ENCODE measurements at regions not wholly inside any gene's neighbourhood (a gene's known extent, or its start where the extent isn't known, plus 50 kb on each side); places are given as distances from the start of the nearest gene placed in this dataset.

GRCh38 chr3:194056731-194057415, 79.1 kb upstream of the HES1 start:
- DNase-seq (ENCODE audit: low spot score): no peak
- no peak for TF ChIP-seq CTCF (IDR thresholded peaks at IDR 0.05; ENCODE audit: extremely low read depth, insufficient read depth, missing control alignments)
- in situ Hi-C loops (cut with MboI; ENCODE audit: low pct_unique_long_range_greater_than_20kb, low sequenced_read_pairs, unreplicated experiment): no loop called here

- in situ Hi-C loops (cut with MboI; ENCODE audit: low pct_unique_long_range_greater_than_20kb, low sequenced_read_pairs, unreplicated experiment): no loop called here
- no peak for TF ChIP-seq CTCF (IDR thresholded peaks at IDR 0.05; ENCODE audit: extremely low read depth, insufficient read depth, missing control alignments)
- DNase-seq (ENCODE audit: low spot score): no peak
Observed at GRCh38 chr3:194057570-194058188, 78.3 kb upstream of the HES1 start.

- TF ChIP-seq CTCF (IDR thresholded peaks at IDR 0.05; ENCODE audit: extremely low read depth, insufficient read depth, missing control alignments): no peak
- in situ Hi-C loops (cut with MboI; ENCODE audit: low pct_unique_long_range_greater_than_20kb, low sequenced_read_pairs, unreplicated experiment): no loop called here
- peak; percentile 66 for DNase-seq (ENCODE audit: low spot score)
Observed at GRCh38 chr3:194058189-194058571, 77.8 kb upstream of the HES1 start.

GRCh38 chr3:194058753-194059152, 77.2 kb upstream of the HES1 start:
- no peak for DNase-seq (ENCODE audit: low spot score)
- in situ Hi-C loops (cut with MboI; ENCODE audit: low pct_unique_long_range_greater_than_20kb, low sequenced_read_pairs, unreplicated experiment): no loop called here
- no peak for TF ChIP-seq CTCF (IDR thresholded peaks at IDR 0.05; ENCODE audit: extremely low read depth, insufficient read depth, missing control alignments)

- DNase-seq (ENCODE audit: low spot score): no peak
- no peak for TF ChIP-seq CTCF (IDR thresholded peaks at IDR 0.05; ENCODE audit: extremely low read depth, insufficient read depth, missing control alignments)
- in situ Hi-C loops (cut with MboI; ENCODE audit: low pct_unique_long_range_greater_than_20kb, low sequenced_read_pairs, unreplicated experiment): no loop called here
Observed at GRCh38 chr3:194061421-194062030, 74.4 kb upstream of the HES1 start.

GRCh38 chr3:194062830-194063229, 73.1 kb upstream of the HES1 start:
- no peak for DNase-seq (ENCODE audit: low spot score)
- in situ Hi-C loops (cut with MboI; ENCODE audit: low pct_unique_long_range_greater_than_20kb, low sequenced_read_pairs, unreplicated experiment): no loop called here

More at GRCh38 chr3:194062830-194063229, 73.1 kb upstream of the HES1 start:
- no peak for TF ChIP-seq CTCF (IDR thresholded peaks at IDR 0.05; ENCODE audit: extremely low read depth, insufficient read depth, missing control alignments)

All from GM13977 (cell line).